HG03060 (cell line): ENCODE measurements at regions not wholly inside any gene's neighbourhood (a gene's known extent, or its start where the extent isn't known, plus 50 kb on each side); places are given as distances from the start of the nearest gene placed in this dataset.

ENCODE experiments used
- ATAC-seq: cut with Tn5 transposase; IDR thresholded peaks from one replicate; pipeline ENCODE4 v1.9.1; 2021; ENCODE audit warnings: low read depth, moderate number of reproducible peaks; ENCODE audit not compliant: unreplicated experiment

- no peak for ATAC-seq
These were observed 404.0 kb upstream of the GRIA1 start for GRCh38 chr5:153086486-153086885.

- ATAC-seq = no peak
These were observed 401.9 kb upstream of the GRIA1 start for GRCh38 chr5:153088538-153088937.

GRCh38 chr5:153094333-153094732 lies 396.1 kb upstream of the GRIA1 start:
- ATAC-seq = no peak

- no peak for ATAC-seq
These were observed 394.1 kb upstream of the GRIA1 start for GRCh38 chr5:153096381-153096780.

GRCh38 chr5:153099328-153099727 lies 391.1 kb upstream of the GRIA1 start:
- ATAC-seq = no peak

GRCh38 chr5:153101235-153102180 lies 389.0 kb upstream of the GRIA1 start:
- no peak for ATAC-seq

GRCh38 chr5:153116916-153117315 lies 373.6 kb upstream of the GRIA1 start:
- no peak for ATAC-seq

GRCh38 chr5:153118018-153118417 lies 372.5 kb upstream of the GRIA1 start:
- ATAC-seq = no peak

- no peak for ATAC-seq
These were observed 368.1 kb upstream of the GRIA1 start for GRCh38 chr5:153122403-153122802.

GRCh38 chr5:153130296-153130695 lies 360.2 kb upstream of the GRIA1 start:
- ATAC-seq = no peak

GRCh38 chr5:153135411-153135810 lies 355.1 kb upstream of the GRIA1 start:
- ATAC-seq = no peak

GRCh38 chr5:153136910-153137614 lies 353.4 kb upstream of the GRIA1 start:
- ATAC-seq = no peak

GRCh38 chr5:153147891-153148623 lies 342.4 kb upstream of the GRIA1 start:
- ATAC-seq = no peak

GRCh38 chr5:153148624-153148976 lies 341.9 kb upstream of the GRIA1 start:
- no peak for ATAC-seq

GRCh38 chr5:153151558-153151957 lies 338.9 kb upstream of the GRIA1 start:
- no peak for ATAC-seq

GRCh38 chr5:153153086-153153485 lies 337.4 kb upstream of the GRIA1 start:
- no peak for ATAC-seq

GRCh38 chr5:153157156-153157555 lies 333.3 kb upstream of the GRIA1 start:
- no peak for ATAC-seq

GRCh38 chr5:153158608-153159007 lies 331.9 kb upstream of the GRIA1 start:
- no peak for ATAC-seq

GRCh38 chr5:153159616-153160015 lies 330.9 kb upstream of the GRIA1 start:
- no peak for ATAC-seq

- no peak for ATAC-seq
These were observed 322.2 kb upstream of the GRIA1 start for GRCh38 chr5:153168241-153168640.

- ATAC-seq = no peak
These were observed 303.0 kb upstream of the GRIA1 start for GRCh38 chr5:153187503-153187902.
